CD4-positive, CD25-positive, alpha-beta regulatory T cell (primary cell): ENCODE measurements at regions not wholly inside any gene's neighbourhood (a gene's known extent, or its start where the extent isn't known, plus 50 kb on each side); places are given as distances from the start of the nearest gene placed in this dataset.

Experiments used
- ATAC-seq, 2 donors: fragments of 150-1000 bp; cut with Tn5 transposase; one replicate each; pipeline ENCODE4 v1.10.0; 2021; ENCODE audit warnings: low read depth in 2 of 2, moderate number of reproducible peaks in 2 of 2, moderate library complexity in 1 of 2
- DNase-seq, 3 donors: peaks; one replicate each; pipeline versions ENCODE4 v3.0.0 to v3.0.0-alpha.2; 2012 to 2022; ENCODE audit warnings: mixed read lengths in 1 of 3
- H3K27ac ChIP-seq: one replicate; pipeline ENCODE4 v1.7.0; 2013; ENCODE audit warnings: mild to moderate bottlenecking, low read length; ENCODE audit not compliant: insufficient read depth, poor library complexity, severe bottlenecking
- H3K27me3 ChIP-seq: one replicate; pipeline ENCODE4 v1.7.0; 2013; ENCODE audit warnings: low read length; ENCODE audit not compliant: control insufficient read depth, insufficient read depth
- H3K36me3 ChIP-seq: one replicate; pipeline ENCODE4 v1.7.0; 2013; ENCODE audit warnings: mild to moderate bottlenecking, low read length, moderate library complexity; ENCODE audit not compliant: control insufficient read depth, insufficient read depth
- H3K4me1 ChIP-seq: 2 replicates; pipeline ENCODE4 v1.7.0; 2013; ENCODE audit warnings: mild to moderate bottlenecking, low read length; ENCODE audit not compliant: insufficient read depth, control insufficient read depth, poor library complexity, severe bottlenecking
- H3K4me3 ChIP-seq: one replicate; pipeline ENCODE4 v1.7.0; 2013; ENCODE audit warnings: low read depth, mild to moderate bottlenecking, low read length, moderate library complexity
- H3K9me3 ChIP-seq, 2 experiments: 1 replicate in 1 of 2; 2 replicates in 1 of 2; pipeline ENCODE4 v1.7.0; 2013; ENCODE audit warnings: low read length in 2 of 2, mild to moderate bottlenecking in 1 of 2, moderate library complexity in 1 of 2; ENCODE audit not compliant: control insufficient read depth in 2 of 2
- H3K27ac Mint-ChIP-seq, 3 donors: one replicate each; pipeline ENCODE4 v1.8.0; 2020 to 2022; ENCODE audit warnings: mild to moderate bottlenecking in 3 of 3, mixed read lengths in 3 of 3, moderate library complexity in 2 of 3
- H3K27me3 Mint-ChIP-seq: one replicate; pipeline ENCODE4 v1.8.0; 2022; ENCODE audit warnings: mild to moderate bottlenecking, mixed read lengths
- H3K36me3 Mint-ChIP-seq: one replicate; pipeline ENCODE4 v1.8.0; 2020; ENCODE audit warnings: mixed read lengths
- H3K4me1 Mint-ChIP-seq, 4 donors: one replicate each; pipeline ENCODE4 v1.8.0; 2020 to 2022; ENCODE audit warnings: mixed read lengths in 4 of 4, mild to moderate bottlenecking in 1 of 4
- H3K4me3 Mint-ChIP-seq, 4 donors: one replicate each; pipeline ENCODE4 v1.8.0; 2020 to 2022; ENCODE audit warnings: mild to moderate bottlenecking in 4 of 4, mixed read lengths in 4 of 4, moderate library complexity in 3 of 4
- H3K9me3 Mint-ChIP-seq, 7 donors: one replicate each; pipeline ENCODE4 v1.8.0; 2020 to 2022; ENCODE audit warnings: mixed read lengths in 7 of 7, mild to moderate bottlenecking in 3 of 7, moderate library complexity in 2 of 7

GRCh38 chr14:101082036-101082435, 178.5 kb upstream of the RTL1 start:
- H3K9me3 ChIP-seq: no peaks in the 10 kb centered on the region
- no peak overlapping the region for H3K4me3 Mint-ChIP-seq
- no peaks in the 10 kb centered on the region for H3K36me3 Mint-ChIP-seq
- H3K27me3 Mint-ChIP-seq: peaks cover 38% of the 10 kb centered on the region
- no peak overlapping the region for H3K27ac ChIP-seq
- no peaks in the 10 kb centered on the region for H3K27me3 ChIP-seq
- peaks cover 0 to 5% (median 2%) of the 10 kb centered on the region in 7 donors for H3K9me3 Mint-ChIP-seq
- H3K4me3 ChIP-seq: no peak overlapping the region
- no peak overlapping the region for H3K27ac Mint-ChIP-seq
- H3K36me3 ChIP-seq: no peaks in the 10 kb centered on the region
- no peaks in the 10 kb centered on the region for H3K4me1 ChIP-seq
- ATAC-seq (no peak), DNase-seq (no peak)
- no peaks in the 10 kb centered on the region for H3K4me1 Mint-ChIP-seq

- DNase-seq: no peak
- no peak for ATAC-seq
- Histone ChIP-seq H3K4me3 (no peak overlapping the region), H3K9me3 (no peaks in the 10 kb centered on the region), H3K36me3 (no peaks in the 10 kb centered on the region), H3K27me3 (no peaks in the 10 kb centered on the region), H3K27ac (no peak overlapping the region), H3K4me1 (no peaks in the 10 kb centered on the region)
- Mint-ChIP-seq H3K27me3 (peaks cover 31% of the 10 kb centered on the region), H3K4me3 (no peak overlapping the region), H3K36me3 (no peaks in the 10 kb centered on the region), H3K4me1 (no peaks in the 10 kb centered on the region), H3K9me3 (peaks cover 0 to 5% (median 2%) of the 10 kb centered on the region in 7 donors), H3K27ac (no peak overlapping the region)
Observed at GRCh38 chr14:101082436-101083384, 179.2 kb upstream of the RTL1 start.

GRCh38 chr14:101083564-101084435, 180.3 kb upstream of the RTL1 start:
- no peaks in the 10 kb centered on the region for H3K4me1 Mint-ChIP-seq
- H3K27me3 Mint-ChIP-seq: peaks cover 24% of the 10 kb centered on the region
- DNase-seq (no peak), ATAC-seq (no peak)
- H3K4me3 Mint-ChIP-seq: no peak overlapping the region
- H3K9me3 ChIP-seq: no peaks in the 10 kb centered on the region
- H3K27ac ChIP-seq: no peak overlapping the region
- H3K9me3 Mint-ChIP-seq: peaks cover 0 to 5% (median 2%) of the 10 kb centered on the region in 7 donors
- no peaks in the 10 kb centered on the region for H3K36me3 Mint-ChIP-seq
- H3K27ac Mint-ChIP-seq: no peak overlapping the region
- no peaks in the 10 kb centered on the region for H3K4me1 ChIP-seq
- no peaks in the 10 kb centered on the region for H3K36me3 ChIP-seq
- no peak overlapping the region for H3K4me3 ChIP-seq
- no peaks in the 10 kb centered on the region for H3K27me3 ChIP-seq

GRCh38 chr14:101084436-101084826, 180.9 kb upstream of the RTL1 start:
- no peaks in the 10 kb centered on the region for H3K36me3 Mint-ChIP-seq
- ATAC-seq (no peak), DNase-seq (no peak)
- no peaks in the 10 kb centered on the region for H3K36me3 ChIP-seq
- H3K4me1 Mint-ChIP-seq: no peaks in the 10 kb centered on the region
- H3K4me3 Mint-ChIP-seq: no peak overlapping the region
- H3K27me3 Mint-ChIP-seq: peaks cover 19% of the 10 kb centered on the region
- H3K4me3 ChIP-seq: no peak overlapping the region
- peaks cover 0 to 5% (median 2%) of the 10 kb centered on the region in 7 donors for H3K9me3 Mint-ChIP-seq
- H3K4me1 ChIP-seq: no peaks in the 10 kb centered on the region
- no peaks in the 10 kb centered on the region for H3K9me3 ChIP-seq
- no peak overlapping the region for H3K27ac ChIP-seq
- no peak overlapping the region for H3K27ac Mint-ChIP-seq
- no peaks in the 10 kb centered on the region for H3K27me3 ChIP-seq

- Mint-ChIP-seq H3K27ac (no peak overlapping the region), H3K27me3 (peaks cover 23% of the 10 kb centered on the region), H3K9me3 (peaks cover 0 to 4% (median 0%) of the 10 kb centered on the region in 7 donors), H3K4me1 (no peaks in the 10 kb centered on the region), H3K36me3 (no peaks in the 10 kb centered on the region), H3K4me3 (no peak overlapping the region)
- Histone ChIP-seq H3K4me3 (no peak overlapping the region), H3K27ac (no peak overlapping the region), H3K9me3 (no peaks in the 10 kb centered on the region), H3K27me3 (no peaks in the 10 kb centered on the region), H3K4me1 (no peaks in the 10 kb centered on the region), H3K36me3 (no peaks in the 10 kb centered on the region)
- ATAC-seq: no peak
- no peak for DNase-seq
Observed at GRCh38 chr14:101086926-101087325, 183.4 kb upstream of the RTL1 start.

GRCh38 chr14:101087614-101088394, 184.3 kb upstream of the RTL1 start:
- H3K27ac ChIP-seq: no peak overlapping the region
- Mint-ChIP-seq H3K36me3 (no peaks in the 10 kb centered on the region), H3K4me3 (no peak overlapping the region), H3K9me3 (peaks cover 0 to 4% (median 0%) of the 10 kb centered on the region in 7 donors), H3K27ac (no peak overlapping the region), H3K4me1 (no peaks in the 10 kb centered on the region), H3K27me3 (peaks cover 24% of the 10 kb centered on the region)
- H3K4me3 ChIP-seq: no peak overlapping the region
- H3K27me3 ChIP-seq: no peaks in the 10 kb centered on the region
- DNase-seq: no peak
- no peaks in the 10 kb centered on the region for H3K9me3 ChIP-seq
- H3K36me3 ChIP-seq: no peaks in the 10 kb centered on the region
- H3K4me1 ChIP-seq: no peaks in the 10 kb centered on the region
- ATAC-seq: no peak

GRCh38 chr14:101088395-101088667, 184.8 kb upstream of the RTL1 start:
- no peaks in the 10 kb centered on the region for H3K36me3 ChIP-seq
- H3K27ac ChIP-seq: no peak overlapping the region
- H3K27me3 Mint-ChIP-seq: peaks cover 27% of the 10 kb centered on the region
- peaks cover 0 to 4% (median 0%) of the 10 kb centered on the region in 7 donors for H3K9me3 Mint-ChIP-seq
- H3K4me3 ChIP-seq: no peak overlapping the region
- ATAC-seq: no peak
- H3K27ac Mint-ChIP-seq: no peak overlapping the region
- no peak for DNase-seq
- H3K36me3 Mint-ChIP-seq: no peaks in the 10 kb centered on the region
- no peak overlapping the region for H3K4me3 Mint-ChIP-seq
- no peaks in the 10 kb centered on the region for H3K9me3 ChIP-seq
- no peaks in the 10 kb centered on the region for H3K27me3 ChIP-seq
- H3K4me1 ChIP-seq: no peaks in the 10 kb centered on the region
- H3K4me1 Mint-ChIP-seq: no peaks in the 10 kb centered on the region
